ENCODE measurements at regions not wholly inside any gene's neighbourhood (a gene's known extent, or its start where the extent isn't known, plus 50 kb on each side); places are given as distances from the start of the nearest gene placed in this dataset.

GRCh38 chr3:176690083-176690869, 507.0 kb downstream of the TBL1XR1 start:
- Histone ChIP-seq H3K27me3 (no peaks in the 10 kb centered on the region), H3K9me3 (no peaks in the 10 kb centered on the region), H3K4me1 (no peaks in the 10 kb centered on the region), H3K27ac (no peak overlapping the region), H3K4me3 (replicated peaks in 1 of 3) (no peak overlapping the region), H3K36me3 (no peaks in the 10 kb centered on the region)
- intact Hi-C loops (cut with DNase I) = no loop called here
- no peak for DNase-seq
- no peak for TF ChIP-seq CTCF (IDR thresholded peaks at IDR 0.05)
- TF ChIP-seq POLR2A (IDR thresholded peaks at IDR 0.05) = no peak
- WGBS, 2 donors = 68 to 76% methylated on average over 7 of the region's 7 CpGs

DNA sequence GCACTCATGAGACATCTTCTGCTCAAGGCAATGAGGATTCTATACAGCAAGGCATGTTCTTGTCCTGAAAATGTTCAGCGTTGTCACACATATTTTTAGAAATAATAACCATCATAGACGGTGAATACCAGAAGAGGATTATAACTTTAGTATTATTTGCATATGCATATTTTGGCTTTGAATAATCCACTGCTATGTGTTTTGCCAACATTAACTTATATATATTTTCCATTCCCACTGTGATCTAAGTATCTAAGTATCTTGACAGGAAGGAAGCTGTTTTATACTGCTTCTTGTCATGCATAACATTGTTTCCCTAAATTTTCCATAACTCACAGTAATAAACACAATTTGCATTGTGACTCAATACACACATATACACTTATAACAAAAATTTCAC, 509.5 kb downstream of the TBL1XR1 start:
- H3K4me3 ChIP-seq (replicated peaks in 1 of 3) = no peak overlapping the region
- intact Hi-C loops (cut with DNase I) = no loop called here
- no peak for DNase-seq
- no peaks in the 10 kb centered on the region for H3K27me3 ChIP-seq
- WGBS, 2 donors = 83 to 88% methylated on average over 2 of the region's 2 CpGs
- TF ChIP-seq POLR2A (IDR thresholded peaks at IDR 0.05) (no peak), CTCF (IDR thresholded peaks at IDR 0.05) (no peak)
- no peaks in the 10 kb centered on the region for H3K4me1 ChIP-seq
- no peak overlapping the region for H3K27ac ChIP-seq
- H3K36me3 ChIP-seq = no peaks in the 10 kb centered on the region
- H3K9me3 ChIP-seq = no peaks in the 10 kb centered on the region

DNA sequence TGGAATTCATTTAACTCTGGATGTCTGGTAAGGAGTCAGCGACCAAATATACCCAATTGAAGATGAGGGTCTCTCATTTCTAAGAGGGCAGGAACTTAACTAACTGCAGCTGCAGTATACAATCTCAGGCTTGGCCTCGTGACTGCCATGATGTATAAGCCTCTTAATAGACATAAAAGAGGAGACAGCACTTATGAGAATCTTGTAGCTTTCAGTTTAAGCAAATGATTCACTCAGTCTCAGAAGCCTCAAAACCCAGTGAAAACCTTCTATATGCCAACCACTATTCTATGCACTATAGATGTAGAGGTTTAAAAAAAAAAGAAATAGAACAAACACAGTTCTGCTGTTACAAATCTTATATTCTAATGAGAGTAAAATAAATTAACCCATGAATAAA, 513.9 kb downstream of the TBL1XR1 start:
- intact Hi-C loops (cut with DNase I) = no loop called here

DNA sequence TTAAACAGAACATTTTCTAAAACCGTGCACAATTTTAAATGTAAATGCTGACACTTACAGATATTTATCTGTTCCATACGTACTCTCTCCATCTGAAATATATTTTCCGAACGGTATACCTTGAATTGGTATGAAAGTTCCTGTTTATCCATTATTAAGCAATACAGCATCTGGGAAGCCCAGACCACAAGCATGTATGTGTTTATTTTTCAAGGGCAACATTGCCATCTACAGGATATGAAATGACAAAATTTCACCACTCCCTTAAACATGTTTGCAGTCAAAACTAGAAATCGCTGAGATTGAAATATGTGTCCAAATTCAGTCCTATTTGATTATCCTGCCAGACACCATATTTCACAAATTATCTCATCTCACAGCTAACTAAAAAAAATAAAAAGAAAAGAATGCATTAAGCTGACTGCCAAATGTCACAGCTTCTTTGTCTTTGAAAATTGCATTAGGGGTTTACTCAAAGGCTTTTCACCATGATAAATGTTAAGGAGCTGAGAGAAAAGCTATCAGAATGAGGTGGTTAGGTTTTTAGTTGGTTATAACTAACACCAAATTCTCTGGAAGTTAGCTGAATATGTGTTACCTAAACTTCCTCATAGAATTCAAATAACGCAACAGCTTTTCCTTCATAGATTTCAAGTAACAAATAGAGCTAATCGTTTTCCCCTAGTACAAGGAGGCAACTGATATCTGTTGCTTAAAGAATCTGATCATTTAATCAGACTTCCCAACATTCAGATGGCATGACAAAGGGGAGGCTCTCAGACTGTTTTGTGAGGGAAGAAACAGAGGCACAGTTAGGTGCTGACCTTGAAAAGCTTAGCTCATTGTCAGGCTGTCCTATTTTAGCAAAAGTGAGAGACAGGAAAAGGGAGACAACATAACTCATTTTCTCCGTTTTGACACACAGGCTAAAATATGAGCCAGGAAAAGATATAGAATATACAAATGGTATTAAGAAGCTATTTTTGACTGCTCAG, 533.1 kb downstream of the TBL1XR1 start:
- no peaks in the 10 kb centered on the region for H3K36me3 ChIP-seq
- H3K27ac ChIP-seq = no peak overlapping the region
- H3K4me3 ChIP-seq (replicated peaks in 1 of 3) = no peak overlapping the region
- H3K4me1 ChIP-seq = no peaks in the 10 kb centered on the region
- TF ChIP-seq POLR2A (IDR thresholded peaks at IDR 0.05) = no peak
- peak in 3 of 6 experiments; percentile 28 to 34 (median 28) for TF ChIP-seq CTCF (IDR thresholded peaks at IDR 0.05)
- DNase-seq = no peak
- WGBS, 2 donors = 46 to 55% methylated on average over 8 of the region's 8 CpGs
- no peaks in the 10 kb centered on the region for H3K9me3 ChIP-seq
- intact Hi-C loops (cut with DNase I) = no loop called here
- H3K27me3 ChIP-seq = no peaks in the 10 kb centered on the region

More for the DNA sequence above, 513.9 kb downstream of the TBL1XR1 start:
- TF ChIP-seq POLR2A (IDR thresholded peaks at IDR 0.05) (no peak), CTCF (IDR thresholded peaks at IDR 0.05) (no peak)
- no peak for DNase-seq
- no peaks in the 10 kb centered on the region for H3K4me1 ChIP-seq
- no peaks in the 10 kb centered on the region for H3K27me3 ChIP-seq
- H3K27ac ChIP-seq = no peak overlapping the region
- H3K36me3 ChIP-seq = no peaks in the 10 kb centered on the region
- WGBS, 2 donors = 89 to 90% methylated on average over 2 of the region's 2 CpGs
- no peak overlapping the region for H3K4me3 ChIP-seq (replicated peaks in 1 of 3)
- H3K9me3 ChIP-seq = no peaks in the 10 kb centered on the region

Data from thyroid gland (tissue), 4 donors.